ENCODE measurements at regions not wholly inside any gene's neighbourhood (a gene's known extent, or its start where the extent isn't known, plus 50 kb on each side); places are given as distances from the start of the nearest gene placed in this dataset.
"Not testable (repeated sequence)": the region's sequence is repeated elsewhere in the genome, so short reads cannot be mapped to it uniquely, and the experiment has no call there.

- H3K4me1 ChIP-seq (ENCODE audit: insufficient read depth); H3K4me3 ChIP-seq (ENCODE audit: low read depth, low read length); H3K36me3 ChIP-seq (ENCODE audit: insufficient read depth); H3K27ac ChIP-seq (ENCODE audit: low read depth); DNase-seq (ENCODE audit: extremely low spot score): not testable (repeated sequence)
These were observed 104.5 kb downstream of the ZNF33B start for GRCh38 chr10:42533866-42534265.

- Histone ChIP-seq H3K4me3 (ENCODE audit: low read depth, low read length) (no peak overlapping the region), H3K27ac (ENCODE audit: low read depth) (no peak overlapping the region), H3K36me3 (ENCODE audit: insufficient read depth) (no peaks in the 10 kb centered on the region), H3K4me1 (ENCODE audit: insufficient read depth) (no peaks in the 10 kb centered on the region)
- 99% methylated on average over 1 of the region's 1 CpG for WGBS
- no peak for DNase-seq (ENCODE audit: extremely low spot score)
These were observed 105.4 kb downstream of the ZNF33B start for GRCh38 chr10:42532996-42533395.

GRCh38 chr10:42523098-42523497 lies 115.3 kb downstream of the ZNF33B start:
- no peak for DNase-seq (ENCODE audit: extremely low spot score)
- WGBS = 97% methylated on average over 2 of the region's 2 CpGs
- peaks cover 6% of the 10 kb centered on the region for H3K36me3 ChIP-seq (ENCODE audit: insufficient read depth)
- H3K27ac ChIP-seq (ENCODE audit: low read depth) = no peak overlapping the region
- no peaks in the 10 kb centered on the region for H3K4me1 ChIP-seq (ENCODE audit: insufficient read depth)
- H3K4me3 ChIP-seq (ENCODE audit: low read depth, low read length) = no peak overlapping the region

- peaks cover 4% of the 10 kb centered on the region for H3K36me3 ChIP-seq (ENCODE audit: insufficient read depth)
- no peak for DNase-seq (ENCODE audit: extremely low spot score)
- no peaks in the 10 kb centered on the region for H3K4me1 ChIP-seq (ENCODE audit: insufficient read depth)
- no peak overlapping the region for H3K27ac ChIP-seq (ENCODE audit: low read depth)
- H3K4me3 ChIP-seq (ENCODE audit: low read depth, low read length) = no peak overlapping the region
- 89% methylated on average over 5 of the region's 5 CpGs for WGBS
These were observed 118.5 kb downstream of the ZNF33B start for GRCh38 chr10:42519761-42520460.

- DNase-seq (ENCODE audit: extremely low spot score) = no peak
- peaks cover 4% of the 10 kb centered on the region for H3K36me3 ChIP-seq (ENCODE audit: insufficient read depth)
These were observed 119.3 kb downstream of the ZNF33B start for GRCh38 chr10:42519079-42519478.

GRCh38 chr10:42513921-42514320 lies 124.4 kb downstream of the ZNF33B start:
- Histone ChIP-seq H3K27ac (ENCODE audit: low read depth) (no peak overlapping the region), H3K4me3 (ENCODE audit: low read depth, low read length) (no peak overlapping the region), H3K4me1 (ENCODE audit: insufficient read depth) (no peaks in the 10 kb centered on the region), H3K36me3 (ENCODE audit: insufficient read depth) (no peaks in the 10 kb centered on the region)
- DNase-seq (ENCODE audit: extremely low spot score) = no peak
- 93% methylated on average over 3 of the region's 3 CpGs for WGBS

More at GRCh38 chr10:42519079-42519478, 119.3 kb downstream of the ZNF33B start:
- H3K4me1 ChIP-seq (ENCODE audit: insufficient read depth) = no peaks in the 10 kb centered on the region
- no peak overlapping the region for H3K4me3 ChIP-seq (ENCODE audit: low read depth, low read length)
- H3K27ac ChIP-seq (ENCODE audit: low read depth) = no peak overlapping the region
- WGBS = 99% methylated on average over 2 of the region's 2 CpGs

- H3K4me1 ChIP-seq (ENCODE audit: insufficient read depth) = no peaks in the 10 kb centered on the region
- H3K36me3 ChIP-seq (ENCODE audit: insufficient read depth) = no peaks in the 10 kb centered on the region
- no peak for DNase-seq (ENCODE audit: extremely low spot score)
- 88% methylated on average over 3 of the region's 3 CpGs for WGBS
- H3K4me3 ChIP-seq (ENCODE audit: low read depth, low read length) = no peak overlapping the region
- no peak overlapping the region for H3K27ac ChIP-seq (ENCODE audit: low read depth)
These were observed 146.6 kb downstream of the ZNF33B start for GRCh38 chr10:42491801-42492200.

GRCh38 chr10:42491001-42491592 lies 147.3 kb downstream of the ZNF33B start:
- Histone ChIP-seq H3K4me3 (ENCODE audit: low read depth, low read length) (no peak overlapping the region), H3K4me1 (ENCODE audit: insufficient read depth) (no peaks in the 10 kb centered on the region), H3K36me3 (ENCODE audit: insufficient read depth) (no peaks in the 10 kb centered on the region), H3K27ac (ENCODE audit: low read depth) (no peak overlapping the region)
- 55% methylated on average over 2 of the region's 2 CpGs for WGBS
- DNase-seq (ENCODE audit: extremely low spot score) = no peak

GRCh38 chr10:42490368-42490767 lies 148.0 kb downstream of the ZNF33B start:
- 59% methylated on average over 1 of the region's 1 CpG for WGBS
- Histone ChIP-seq H3K4me1 (ENCODE audit: insufficient read depth) (no peaks in the 10 kb centered on the region), H3K27ac (ENCODE audit: low read depth) (no peak overlapping the region), H3K4me3 (ENCODE audit: low read depth, low read length) (no peak overlapping the region), H3K36me3 (ENCODE audit: insufficient read depth) (no peaks in the 10 kb centered on the region)
- DNase-seq (ENCODE audit: extremely low spot score) = no peak

GRCh38 chr10:42488416-42488815 lies 150.0 kb downstream of the ZNF33B start:
- WGBS = 65% methylated on average over 5 of the region's 5 CpGs
- H3K36me3 ChIP-seq (ENCODE audit: insufficient read depth) = no peaks in the 10 kb centered on the region
- DNase-seq (ENCODE audit: extremely low spot score) = no peak
- H3K4me1 ChIP-seq (ENCODE audit: insufficient read depth) = no peaks in the 10 kb centered on the region
- no peak overlapping the region for H3K4me3 ChIP-seq (ENCODE audit: low read depth, low read length)
- no peak overlapping the region for H3K27ac ChIP-seq (ENCODE audit: low read depth)

GRCh38 chr10:42482411-42482810 lies 156.0 kb downstream of the ZNF33B start:
- H3K27ac ChIP-seq (ENCODE audit: low read depth) = no peak overlapping the region
- no peaks in the 10 kb centered on the region for H3K4me1 ChIP-seq (ENCODE audit: insufficient read depth)
- no peak overlapping the region for H3K4me3 ChIP-seq (ENCODE audit: low read depth, low read length)
- DNase-seq (ENCODE audit: extremely low spot score) = no peak
- WGBS = 85% methylated on average over 1 of the region's 1 CpG
- no peaks in the 10 kb centered on the region for H3K36me3 ChIP-seq (ENCODE audit: insufficient read depth)

GRCh38 chr10:42479057-42479456 lies 159.3 kb downstream of the ZNF33B start:
- no peaks in the 10 kb centered on the region for H3K4me1 ChIP-seq (ENCODE audit: insufficient read depth)
- WGBS = 89% methylated on average over 1 of the region's 1 CpG
- no peak overlapping the region for H3K27ac ChIP-seq (ENCODE audit: low read depth)
- DNase-seq (ENCODE audit: extremely low spot score) = no peak
- no peaks in the 10 kb centered on the region for H3K36me3 ChIP-seq (ENCODE audit: insufficient read depth)
- no peak overlapping the region for H3K4me3 ChIP-seq (ENCODE audit: low read depth, low read length)

- no peak overlapping the region for H3K27ac ChIP-seq (ENCODE audit: low read depth)
- H3K4me1 ChIP-seq (ENCODE audit: insufficient read depth) = no peaks in the 10 kb centered on the region
- no peak overlapping the region for H3K4me3 ChIP-seq (ENCODE audit: low read depth, low read length)
- no peak for DNase-seq (ENCODE audit: extremely low spot score)
- WGBS = 80% methylated on average over 19 of the region's 19 CpGs
- H3K36me3 ChIP-seq (ENCODE audit: insufficient read depth) = no peaks in the 10 kb centered on the region
These were observed 161.2 kb downstream of the ZNF33B start for GRCh38 chr10:42477170-42477569.

GRCh38 chr10:42476101-42476500 lies 162.3 kb downstream of the ZNF33B start:
- Histone ChIP-seq H3K27ac (ENCODE audit: low read depth) (no peak overlapping the region), H3K4me3 (ENCODE audit: low read depth, low read length) (peak overlapping the region; percentile 34)
- WGBS = 4% methylated on average over 20 of the region's 20 CpGs

More at GRCh38 chr10:42476101-42476500, 162.3 kb downstream of the ZNF33B start:
- DNase-seq (ENCODE audit: extremely low spot score) = no peak
- no peaks in the 10 kb centered on the region for H3K36me3 ChIP-seq (ENCODE audit: insufficient read depth)
- H3K4me1 ChIP-seq (ENCODE audit: insufficient read depth) = no peaks in the 10 kb centered on the region

Measured in urinary bladder (tissue), 3 donors.